ENCODE measurements at regions not wholly inside any gene's neighbourhood (a gene's known extent, or its start where the extent isn't known, plus 50 kb on each side); places are given as distances from the start of the nearest gene placed in this dataset.

GRCh38 chr16:51710186-51710585 is 559.1 kb upstream of the SALL1 start:
- H3K36me3 Mint-ChIP-seq (ENCODE audit: low read depth): no peaks in the 10 kb centered on the region

GRCh38 chr16:51708861-51709260 is 557.8 kb upstream of the SALL1 start:
- Histone ChIP-seq H3K27me3 (ENCODE audit: control insufficient read depth in 1 of 2, insufficient read depth in 2 of 2, low read length in 2 of 2) (peaks cover 0 to 2% of the 10 kb centered on the region in 2 experiments), H3K4me3 (ENCODE audit: low read length) (no peak overlapping the region), H3K36me3 (ENCODE audit: insufficient read depth, low read length) (no peaks in the 10 kb centered on the region), H3K27ac (ENCODE audit: low read depth in 1 of 2, low read length in 2 of 2) (no peak overlapping the region), H3K9me3 (ENCODE audit: control insufficient read depth in 1 of 2, insufficient read depth in 1 of 2, low read length in 2 of 2) (peaks cover 5 to 11% of the 10 kb centered on the region in 2 experiments), H3K4me1 (ENCODE audit: insufficient read depth, low read length) (no peaks in the 10 kb centered on the region)
- ChIA-PET CTCF (no interaction called here), POLR2A (no interaction called here)
- DNase-seq (no peak), ATAC-seq (ENCODE audit: poor library complexity) (no peak)
- Mint-ChIP-seq H3K9me3 (peaks cover 13% of the 10 kb centered on the region), H3K27ac (no peak overlapping the region), H3K36me3 (ENCODE audit: low read depth) (no peaks in the 10 kb centered on the region), H3K27me3 (no peaks in the 10 kb centered on the region), H3K4me3 (no peak overlapping the region), H3K4me1 (ENCODE audit: low read depth) (no peaks in the 10 kb centered on the region)
- TF ChIP-seq, protein P1, sequence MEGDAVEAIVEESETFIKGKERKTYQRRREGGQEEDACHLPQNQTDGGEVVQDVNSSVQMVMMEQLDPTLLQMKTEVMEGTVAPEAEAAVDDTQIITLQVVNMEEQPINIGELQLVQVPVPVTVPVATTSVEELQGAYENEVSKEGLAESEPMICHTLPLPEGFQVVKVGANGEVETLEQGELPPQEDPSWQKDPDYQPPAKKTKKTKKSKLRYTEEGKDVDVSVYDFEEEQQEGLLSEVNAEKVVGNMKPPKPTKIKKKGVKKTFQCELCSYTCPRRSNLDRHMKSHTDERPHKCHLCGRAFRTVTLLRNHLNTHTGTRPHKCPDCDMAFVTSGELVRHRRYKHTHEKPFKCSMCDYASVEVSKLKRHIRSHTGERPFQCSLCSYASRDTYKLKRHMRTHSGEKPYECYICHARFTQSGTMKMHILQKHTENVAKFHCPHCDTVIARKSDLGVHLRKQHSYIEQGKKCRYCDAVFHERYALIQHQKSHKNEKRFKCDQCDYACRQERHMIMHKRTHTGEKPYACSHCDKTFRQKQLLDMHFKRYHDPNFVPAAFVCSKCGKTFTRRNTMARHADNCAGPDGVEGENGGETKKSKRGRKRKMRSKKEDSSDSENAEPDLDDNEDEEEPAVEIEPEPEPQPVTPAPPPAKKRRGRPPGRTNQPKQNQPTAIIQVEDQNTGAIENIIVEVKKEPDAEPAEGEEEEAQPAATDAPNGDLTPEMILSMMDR (IDR thresholded peaks at IDR 0.05): no peak
- intact Hi-C loops (cut with DNase I, micrococcal nuclease): no loop called here

More at GRCh38 chr16:51710186-51710585, 559.1 kb upstream of the SALL1 start:
- Histone ChIP-seq H3K4me3 (ENCODE audit: low read length) (no peak overlapping the region), H3K36me3 (ENCODE audit: insufficient read depth, low read length) (no peaks in the 10 kb centered on the region), H3K27ac (ENCODE audit: low read depth in 1 of 2, low read length in 2 of 2) (no peak overlapping the region), H3K27me3 (ENCODE audit: control insufficient read depth in 1 of 2, insufficient read depth in 2 of 2, low read length in 2 of 2) (peaks cover 0 to 2% of the 10 kb centered on the region in 2 experiments), H3K9me3 (ENCODE audit: control insufficient read depth in 1 of 2, insufficient read depth in 1 of 2, low read length in 2 of 2) (peaks cover 5 to 8% of the 10 kb centered on the region in 2 experiments), H3K4me1 (ENCODE audit: insufficient read depth, low read length) (no peaks in the 10 kb centered on the region)
- TF ChIP-seq, protein P1 (IDR thresholded peaks at IDR 0.05): no peak
- intact Hi-C loops (cut with DNase I, micrococcal nuclease): no loop called here
- ChIA-PET CTCF (no interaction called here), POLR2A (no interaction called here)
- no peak overlapping the region for H3K4me3 Mint-ChIP-seq
- H3K4me1 Mint-ChIP-seq (ENCODE audit: low read depth): no peaks in the 10 kb centered on the region
- DNase-seq (no peak), ATAC-seq (ENCODE audit: poor library complexity) (no peak)
- H3K9me3 Mint-ChIP-seq: peaks cover 9% of the 10 kb centered on the region
- H3K27ac Mint-ChIP-seq: no peak overlapping the region
- no peaks in the 10 kb centered on the region for H3K27me3 Mint-ChIP-seq

GRCh38 chr16:51707666-51708065 is 556.6 kb upstream of the SALL1 start:
- Mint-ChIP-seq H3K9me3 (peaks cover 14% of the 10 kb centered on the region), H3K4me1 (ENCODE audit: low read depth) (no peaks in the 10 kb centered on the region), H3K4me3 (no peak overlapping the region), H3K36me3 (ENCODE audit: low read depth) (no peaks in the 10 kb centered on the region), H3K27ac (no peak overlapping the region), H3K27me3 (no peaks in the 10 kb centered on the region)
- Histone ChIP-seq H3K4me3 (ENCODE audit: low read length) (no peak overlapping the region), H3K27me3 (ENCODE audit: control insufficient read depth in 1 of 2, insufficient read depth in 2 of 2, low read length in 2 of 2) (peaks cover 0 to 2% of the 10 kb centered on the region in 2 experiments), H3K9me3 (ENCODE audit: control insufficient read depth in 1 of 2, insufficient read depth in 1 of 2, low read length in 2 of 2) (peaks cover 5 to 11% of the 10 kb centered on the region in 2 experiments), H3K36me3 (ENCODE audit: insufficient read depth, low read length) (no peaks in the 10 kb centered on the region), H3K4me1 (ENCODE audit: insufficient read depth, low read length) (no peaks in the 10 kb centered on the region), H3K27ac (ENCODE audit: low read depth in 1 of 2, low read length in 2 of 2) (no peak overlapping the region)
- DNase-seq (no peak), ATAC-seq (ENCODE audit: poor library complexity) (no peak)
- ChIA-PET CTCF (no interaction called here), POLR2A (no interaction called here)
- intact Hi-C loops (cut with DNase I, micrococcal nuclease): no loop called here
- TF ChIP-seq, protein P1 (IDR thresholded peaks at IDR 0.05): no peak
